ENCODE measurements at regions not wholly inside any gene's neighbourhood (a gene's known extent, or its start where the extent isn't known, plus 50 kb on each side); places are given as distances from the start of the nearest gene placed in this dataset.

DNA sequence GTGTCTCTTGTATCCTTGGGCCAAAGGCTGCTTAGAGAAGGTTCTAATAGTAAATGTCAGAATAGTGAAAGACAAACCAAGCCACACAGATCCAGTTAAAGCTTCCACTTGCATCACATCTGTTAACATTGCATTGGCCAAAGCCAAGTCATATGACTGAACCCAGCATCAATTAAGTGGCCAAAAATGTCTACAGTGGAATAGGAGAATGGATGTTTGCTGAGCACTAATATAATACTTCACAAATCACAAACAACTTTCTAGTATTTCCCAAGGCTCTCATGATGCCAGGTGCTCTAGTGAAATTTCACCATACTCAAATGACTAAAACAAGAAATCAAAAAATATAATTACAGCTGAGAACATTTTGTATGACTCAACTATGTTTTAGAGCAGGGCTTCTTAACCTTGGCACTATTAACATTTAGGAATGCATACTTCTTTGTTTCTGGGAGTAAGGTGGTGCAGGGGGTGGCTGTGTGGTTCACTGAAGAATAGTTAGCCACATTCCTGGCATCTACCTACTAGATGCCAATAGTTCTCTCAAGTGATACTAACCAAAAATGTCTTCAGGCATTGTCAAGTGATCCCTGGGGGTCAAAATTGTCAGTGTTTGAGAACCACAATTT is 148.0 kb upstream of the SPTLC3 start:
- CTCF ChIA-PET, result no interaction called here
- POLR2A ChIA-PET, result no interaction called here
- TF ChIP-seq ZNF384 (IDR thresholded peaks at IDR 0.05), result no peak
- TF ChIP-seq, protein P1, sequence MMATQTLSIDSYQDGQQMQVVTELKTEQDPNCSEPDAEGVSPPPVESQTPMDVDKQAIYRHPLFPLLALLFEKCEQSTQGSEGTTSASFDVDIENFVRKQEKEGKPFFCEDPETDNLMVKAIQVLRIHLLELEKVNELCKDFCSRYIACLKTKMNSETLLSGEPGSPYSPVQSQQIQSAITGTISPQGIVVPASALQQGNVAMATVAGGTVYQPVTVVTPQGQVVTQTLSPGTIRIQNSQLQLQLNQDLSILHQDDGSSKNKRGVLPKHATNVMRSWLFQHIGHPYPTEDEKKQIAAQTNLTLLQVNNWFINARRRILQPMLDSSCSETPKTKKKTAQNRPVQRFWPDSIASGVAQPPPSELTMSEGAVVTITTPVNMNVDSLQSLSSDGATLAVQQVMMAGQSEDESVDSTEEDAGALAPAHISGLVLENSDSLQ (IDR thresholded peaks at IDR 0.05), result no peak
- TF ChIP-seq ARNT (IDR thresholded peaks at IDR 0.05), result no peak
- no peak for TF ChIP-seq TARDBP (IDR thresholded peaks at IDR 0.05)
- TF ChIP-seq SP1 (IDR thresholded peaks at IDR 0.05), result no peak
- no peak for TF ChIP-seq HDGF (IDR thresholded peaks at IDR 0.05; ENCODE audit: borderline replicate concordance)
- TF ChIP-seq FOXA1 (IDR thresholded peaks at IDR 0.05), result no peak
- no peak for TF ChIP-seq L3MBTL2 (conservative IDR thresholded peaks at IDR 0.05)
- no peak for TF ChIP-seq BHLHE40 (IDR thresholded peaks at IDR 0.05; ENCODE audit: borderline replicate concordance)
- no peak for TF ChIP-seq CTBP1 (IDR thresholded peaks at IDR 0.05; ENCODE audit: borderline replicate concordance)
- TF ChIP-seq FOXK2 (IDR thresholded peaks at IDR 0.05), result no peak
- TF ChIP-seq ELF4 (IDR thresholded peaks at IDR 0.05), result no peak
- no peak for TF ChIP-seq LEF1 (IDR thresholded peaks at IDR 0.05; ENCODE audit: borderline replicate concordance)
- TF ChIP-seq SUZ12 (IDR thresholded peaks at IDR 0.05), result no peak
- TF ChIP-seq NFRKB (IDR thresholded peaks at IDR 0.05), result no peak
- no peak for TF ChIP-seq FOXM1 (IDR thresholded peaks at IDR 0.05; ENCODE audit: borderline replicate concordance)
- no peak for DNase-seq (ENCODE audit: extremely low spot score)

DNA sequence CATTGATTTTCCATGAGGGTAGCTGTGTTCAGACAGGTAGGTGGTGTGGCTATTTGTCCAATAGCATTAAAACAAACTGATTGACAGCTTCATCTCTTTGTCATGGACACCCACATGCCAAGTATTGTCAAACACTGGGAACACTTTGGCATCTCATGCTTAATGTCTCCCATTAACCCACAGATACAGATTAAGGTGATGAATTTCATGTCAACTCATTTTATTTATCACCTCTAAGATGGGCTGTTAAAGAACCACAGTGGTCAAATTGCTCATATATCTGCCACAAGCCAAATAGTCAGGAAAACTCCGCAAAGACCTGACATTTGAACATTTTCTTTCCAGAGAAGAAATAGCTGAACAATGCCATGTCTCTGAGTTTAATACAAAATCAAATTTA is 139.1 kb upstream of the SPTLC3 start:
- DNase-seq (ENCODE audit: extremely low spot score), result no peak
- CTCF ChIA-PET, result no interaction called here
- TF ChIP-seq BHLHE40 (IDR thresholded peaks at IDR 0.05; ENCODE audit: borderline replicate concordance), result no peak
- TF ChIP-seq HDGF (IDR thresholded peaks at IDR 0.05; ENCODE audit: borderline replicate concordance), result no peak
- TF ChIP-seq ELF4 (IDR thresholded peaks at IDR 0.05), result no peak
- TF ChIP-seq TARDBP (IDR thresholded peaks at IDR 0.05), result no peak
- TF ChIP-seq CTBP1 (IDR thresholded peaks at IDR 0.05; ENCODE audit: borderline replicate concordance), result no peak
- POLR2A ChIA-PET, result no interaction called here

DNA sequence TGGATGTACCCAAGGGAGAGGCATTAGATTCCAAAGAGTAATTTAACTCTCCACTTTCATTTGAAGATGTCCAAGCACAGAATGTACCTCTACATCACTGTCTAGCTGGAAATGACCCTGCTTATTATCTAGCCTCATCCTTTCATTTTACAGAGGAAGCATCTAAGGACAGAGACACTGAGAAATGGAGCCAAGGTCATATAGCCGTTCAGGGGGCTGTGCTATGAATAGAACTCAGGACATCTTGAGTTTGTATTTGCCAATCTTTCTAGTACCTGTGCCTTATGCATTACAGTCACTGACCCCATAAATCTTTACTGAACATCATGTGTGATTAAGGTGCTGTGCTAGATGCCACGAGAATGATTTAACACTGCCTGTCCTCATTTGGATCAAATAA is 138.2 kb upstream of the SPTLC3 start:
- no peak for TF ChIP-seq ELF4 (IDR thresholded peaks at IDR 0.05)
- TF ChIP-seq SUZ12 (IDR thresholded peaks at IDR 0.05), result no peak
- TF ChIP-seq ZNF384 (IDR thresholded peaks at IDR 0.05), result no peak
- TF ChIP-seq FOXK2 (IDR thresholded peaks at IDR 0.05), result no peak
- no peak for TF ChIP-seq BHLHE40 (IDR thresholded peaks at IDR 0.05; ENCODE audit: borderline replicate concordance)
- no peak for TF ChIP-seq NFRKB (IDR thresholded peaks at IDR 0.05)
- no peak for TF ChIP-seq CTBP1 (IDR thresholded peaks at IDR 0.05; ENCODE audit: borderline replicate concordance)
- TF ChIP-seq LEF1 (IDR thresholded peaks at IDR 0.05; ENCODE audit: borderline replicate concordance), result no peak
- TF ChIP-seq, protein P1 (IDR thresholded peaks at IDR 0.05), result no peak
- TF ChIP-seq ARNT (IDR thresholded peaks at IDR 0.05), result no peak
- no peak for TF ChIP-seq HDGF (IDR thresholded peaks at IDR 0.05; ENCODE audit: borderline replicate concordance)
- no peak for TF ChIP-seq TARDBP (IDR thresholded peaks at IDR 0.05)
- TF ChIP-seq L3MBTL2 (conservative IDR thresholded peaks at IDR 0.05), result no peak
- TF ChIP-seq SP1 (IDR thresholded peaks at IDR 0.05), result no peak
- TF ChIP-seq FOXA1 (IDR thresholded peaks at IDR 0.05), result no peak
- no peak for TF ChIP-seq FOXM1 (IDR thresholded peaks at IDR 0.05; ENCODE audit: borderline replicate concordance)
- ChIA-PET CTCF (no interaction called here), POLR2A (no interaction called here)
- no peak for DNase-seq (ENCODE audit: extremely low spot score)

DNA sequence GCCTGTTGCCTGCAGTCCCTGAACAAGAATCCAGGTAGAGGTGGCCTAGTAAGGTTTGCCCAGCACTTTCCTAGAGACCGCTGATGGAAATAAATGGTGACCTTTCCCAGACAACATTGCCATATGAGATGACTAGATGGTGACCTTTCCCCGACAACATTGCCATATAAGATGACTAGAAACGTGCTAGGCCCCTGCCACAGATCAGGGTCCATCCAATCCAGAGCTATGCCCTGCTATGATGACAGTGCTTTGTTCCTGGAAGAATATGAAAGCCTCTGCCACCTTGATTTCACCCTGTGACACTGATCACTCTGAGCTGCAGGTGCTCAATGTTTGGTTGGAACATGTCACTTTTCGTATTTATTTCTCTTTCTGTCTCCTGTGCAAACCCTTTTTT is 133.8 kb upstream of the SPTLC3 start:
- TF ChIP-seq, protein P1 (IDR thresholded peaks at IDR 0.05), result no peak
- no peak for TF ChIP-seq SP1 (IDR thresholded peaks at IDR 0.05)
- no peak for TF ChIP-seq NFRKB (IDR thresholded peaks at IDR 0.05)
- no peak for TF ChIP-seq HDGF (IDR thresholded peaks at IDR 0.05; ENCODE audit: borderline replicate concordance)
- TF ChIP-seq ELF4 (IDR thresholded peaks at IDR 0.05), result no peak
- no peak for TF ChIP-seq FOXA1 (IDR thresholded peaks at IDR 0.05)
- TF ChIP-seq CTBP1 (IDR thresholded peaks at IDR 0.05; ENCODE audit: borderline replicate concordance), result no peak
- no peak for TF ChIP-seq TARDBP (IDR thresholded peaks at IDR 0.05)
- TF ChIP-seq L3MBTL2 (conservative IDR thresholded peaks at IDR 0.05), result no peak
- TF ChIP-seq ZNF384 (IDR thresholded peaks at IDR 0.05), result no peak
- TF ChIP-seq SUZ12 (IDR thresholded peaks at IDR 0.05), result no peak
- TF ChIP-seq ARNT (IDR thresholded peaks at IDR 0.05), result no peak
- no peak for TF ChIP-seq FOXM1 (IDR thresholded peaks at IDR 0.05; ENCODE audit: borderline replicate concordance)
- TF ChIP-seq FOXK2 (IDR thresholded peaks at IDR 0.05), result no peak
- TF ChIP-seq LEF1 (IDR thresholded peaks at IDR 0.05; ENCODE audit: borderline replicate concordance), result no peak
- POLR2A ChIA-PET, result no interaction called here
- CTCF ChIA-PET, result no interaction called here
- DNase-seq (ENCODE audit: extremely low spot score), result no peak

DNA sequence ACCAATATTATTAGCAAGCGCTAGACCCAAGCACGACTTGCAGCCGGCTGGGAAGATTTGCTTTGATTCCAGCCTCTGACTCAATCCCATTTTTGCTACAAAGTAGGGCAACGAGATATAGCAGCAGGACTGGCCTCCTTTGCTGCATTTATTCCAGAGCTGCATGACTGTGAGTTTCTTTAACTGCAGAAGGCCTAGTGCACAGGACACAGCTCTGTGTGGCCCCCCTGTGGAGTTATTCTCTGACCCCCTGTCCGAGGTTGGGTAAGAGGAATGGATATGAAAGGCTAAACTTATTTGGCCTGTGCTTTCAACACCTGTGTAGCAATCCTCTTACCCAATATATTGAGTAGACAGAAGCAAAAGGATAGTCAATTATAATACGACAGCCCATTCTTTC is 133.3 kb upstream of the SPTLC3 start:
- POLR2A ChIA-PET, result no interaction called here
- TF ChIP-seq, protein P1 (IDR thresholded peaks at IDR 0.05), result no peak
- TF ChIP-seq ZNF384 (IDR thresholded peaks at IDR 0.05) (no peak), FOXK2 (IDR thresholded peaks at IDR 0.05) (no peak), BHLHE40 (IDR thresholded peaks at IDR 0.05; ENCODE audit: borderline replicate concordance) (no peak), SP1 (IDR thresholded peaks at IDR 0.05) (no peak), HDGF (IDR thresholded peaks at IDR 0.05; ENCODE audit: borderline replicate concordance) (no peak), NFRKB (IDR thresholded peaks at IDR 0.05) (no peak), ARNT (IDR thresholded peaks at IDR 0.05) (no peak), FOXA1 (IDR thresholded peaks at IDR 0.05) (no peak), CTBP1 (IDR thresholded peaks at IDR 0.05; ENCODE audit: borderline replicate concordance) (no peak), FOXM1 (IDR thresholded peaks at IDR 0.05; ENCODE audit: borderline replicate concordance) (no peak), SUZ12 (IDR thresholded peaks at IDR 0.05) (no peak), LEF1 (IDR thresholded peaks at IDR 0.05; ENCODE audit: borderline replicate concordance) (no peak), L3MBTL2 (conservative IDR thresholded peaks at IDR 0.05) (no peak), ELF4 (IDR thresholded peaks at IDR 0.05) (no peak), TARDBP (IDR thresholded peaks at IDR 0.05) (no peak)
- no peak for DNase-seq (ENCODE audit: extremely low spot score)
- CTCF ChIA-PET, result no interaction called here

Measured in HEK293T (cell line).